DMS114 treated with DMSO at 0.1 percent for 48 hours (cell line): ENCODE measurements at regions not wholly inside any gene's neighbourhood (a gene's known extent, or its start where the extent isn't known, plus 50 kb on each side); places are given as distances from the start of the nearest gene placed in this dataset.

Experiments
- DNase-seq: peaks from one replicate; lab custom pipeline; 2025; ENCODE audit not compliant: unreplicated experiment; lab: John Stamatoyannopoulos, UW

GRCh38 chr11:88231894-88232482 is 56.7 kb upstream of the RAB38 start:
- peak; percentile 2 for DNase-seq

GRCh38 chr11:88229303-88229702 is 54.1 kb upstream of the RAB38 start:
- DNase-seq: no peak
